Epithelial cell of esophagus (primary cell): ENCODE measurements at regions not wholly inside any gene's neighbourhood (a gene's known extent, or its start where the extent isn't known, plus 50 kb on each side); places are given as distances from the start of the nearest gene placed in this dataset.

ENCODE experiments used
- DNase-seq: peaks from one replicate; pipeline ENCODE4 v3.0.0; 2010; ENCODE audit warnings: low read depth
- H3K4me3 ChIP-seq: 2 replicates; pipeline ENCODE4 v1.5.1; 2011; ENCODE audit warnings: mild to moderate bottlenecking, low read length, control low read depth
- CTCF ChIP-seq: IDR thresholded peaks from 2 replicates; pipeline ENCODE4 v1.5.1; 2011; ENCODE audit warnings: low read depth, mild to moderate bottlenecking, low read length, control low read depth, inconsistent platforms; ENCODE audit not compliant: insufficient read depth; ENCODE audit errors: missing control alignments

DNA sequence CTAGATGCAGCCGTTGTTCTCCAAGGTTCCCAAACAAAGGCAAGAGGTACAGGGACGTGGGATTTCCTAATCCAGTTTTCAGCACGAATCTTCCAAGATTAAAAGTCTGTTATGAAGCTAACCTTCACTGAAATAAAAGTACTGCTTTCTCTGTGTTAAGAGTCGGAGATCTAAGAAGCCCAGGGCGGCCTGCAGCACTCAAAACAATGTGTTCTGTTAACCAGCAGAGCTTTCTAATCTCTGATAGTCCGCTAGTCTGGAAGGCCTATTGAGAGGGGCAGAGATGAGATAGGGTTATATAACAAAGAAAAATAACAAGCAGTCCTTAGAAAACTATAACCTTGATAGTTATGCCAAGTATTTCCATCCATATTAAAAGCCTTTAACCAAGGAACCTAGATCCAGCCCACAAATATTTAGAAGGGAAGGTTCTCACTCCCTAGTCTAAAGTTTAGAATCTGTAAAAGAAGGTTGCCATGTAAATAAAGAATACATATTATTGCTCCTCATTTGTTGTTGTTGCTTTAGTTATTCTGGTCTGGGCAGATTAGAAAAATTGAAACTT lies 106.3 kb upstream of the SVIL start:
- H3K4me3 ChIP-seq = no peak overlapping the region
- TF ChIP-seq CTCF = no peak
- no peak for DNase-seq

DNA sequence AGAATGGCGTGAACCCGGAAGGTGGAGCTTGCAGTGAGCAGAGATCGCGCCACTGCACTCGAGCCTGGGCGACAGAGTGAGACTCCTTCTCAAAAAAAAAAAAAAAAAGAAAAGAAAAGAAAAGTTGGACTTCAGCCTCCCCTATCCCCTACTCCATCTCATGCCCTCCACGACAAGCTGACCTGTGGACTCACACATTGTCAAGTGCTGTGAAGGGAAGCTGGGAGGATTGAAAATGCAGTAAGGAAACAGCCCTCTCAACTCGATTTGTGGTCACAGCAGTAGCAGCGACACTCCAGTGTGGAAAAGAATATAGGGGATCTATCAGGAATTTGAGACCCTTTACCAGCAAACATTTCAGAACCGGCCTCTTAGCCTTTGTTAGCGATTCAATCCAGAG lies 103.6 kb upstream of the SVIL start:
- TF ChIP-seq CTCF = no peak
- no peak for DNase-seq
- H3K4me3 ChIP-seq = no peak overlapping the region

- no peak for TF ChIP-seq CTCF
- H3K4me3 ChIP-seq = peak overlapping the region; percentile 74
- DNase-seq = no peak
Measured at GRCh38 chr10:29737074-29737593, 102.4 kb upstream of the SVIL start.

- peak; percentile 51 for DNase-seq
- no peak for TF ChIP-seq CTCF
Measured at GRCh38 chr10:29736366-29737073, 101.7 kb upstream of the SVIL start.

DNA sequence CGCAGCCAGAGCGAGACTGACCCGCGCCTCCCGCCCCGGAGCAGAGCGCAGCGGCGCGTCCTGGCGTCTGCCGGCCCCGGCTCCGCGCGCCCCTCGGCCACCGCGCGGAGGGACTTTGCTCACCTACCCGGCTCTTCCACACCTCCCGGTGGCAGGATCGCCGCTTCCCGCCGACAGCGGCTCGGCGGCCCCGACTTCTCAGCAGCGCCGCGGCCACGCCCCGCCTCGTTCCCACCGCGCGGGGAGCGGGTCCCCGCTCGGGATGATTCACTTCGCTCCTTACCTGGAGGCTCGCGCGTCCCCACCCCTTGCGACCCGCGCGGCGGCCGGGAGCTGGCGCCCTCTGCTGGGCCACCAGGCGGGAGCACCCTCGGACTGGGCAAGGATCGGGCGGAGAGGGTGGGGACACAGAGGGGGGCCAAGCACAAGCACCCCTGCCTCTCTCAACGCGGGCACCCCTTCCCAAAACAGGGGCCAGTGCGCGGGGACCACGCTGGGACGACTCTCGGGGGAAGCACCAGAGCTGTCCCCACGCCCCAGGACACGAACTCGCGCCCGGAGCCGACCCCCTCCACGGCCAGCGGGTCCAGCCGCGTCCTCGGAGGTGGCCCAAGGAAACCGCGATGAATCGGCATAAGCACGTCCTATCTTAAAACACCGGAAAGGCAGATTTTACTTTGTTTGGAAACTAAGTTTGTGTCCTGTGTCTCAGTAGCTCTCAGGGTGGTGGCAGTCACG lies 101.0 kb upstream of the SVIL start:
- TF ChIP-seq CTCF = peak; percentile 62
- peak overlapping the region; percentile 74 for H3K4me3 ChIP-seq
- DNase-seq = peak; percentile 90

More at GRCh38 chr10:29736366-29737073, 101.7 kb upstream of the SVIL start:
- peak overlapping the region; percentile 74 for H3K4me3 ChIP-seq

DNA sequence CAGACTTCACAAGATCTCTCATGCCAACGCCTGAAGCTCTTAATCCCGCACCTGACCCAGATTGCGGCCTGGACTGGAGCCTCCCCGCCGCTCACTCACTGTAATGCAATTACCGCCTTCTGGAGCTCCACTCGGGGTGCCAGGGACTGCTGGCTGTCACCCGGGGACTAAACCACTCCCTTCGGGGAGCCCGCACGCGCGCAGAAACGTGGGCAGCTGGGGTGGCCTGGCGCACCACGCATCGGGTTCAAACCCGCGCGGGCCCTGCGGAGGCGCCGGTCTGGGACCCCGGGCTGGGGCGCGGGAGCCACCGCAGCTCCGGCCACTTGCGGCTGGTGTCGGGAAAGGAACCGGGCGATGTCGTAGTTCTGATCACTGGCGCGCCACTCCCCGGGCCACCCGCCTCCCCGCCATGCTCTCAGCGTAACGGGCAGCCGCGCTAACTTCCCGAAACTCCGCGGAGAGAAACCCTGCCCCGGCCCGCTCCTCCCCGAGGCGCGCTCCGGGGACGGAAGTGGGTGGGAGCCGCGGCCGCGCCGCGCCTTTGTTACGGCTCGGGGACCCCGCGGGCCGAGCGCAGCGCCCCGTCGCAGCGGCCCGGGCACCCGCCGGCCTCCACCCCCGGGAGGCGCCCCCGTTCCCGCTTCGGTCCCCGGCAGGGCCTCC lies 100.3 kb upstream of the SVIL start:
- no peak for TF ChIP-seq CTCF
- peak overlapping the region; percentile 74 for H3K4me3 ChIP-seq
- peak; percentile 57 for DNase-seq
